Neutrophil (primary cell): ENCODE measurements at regions not wholly inside any gene's neighbourhood (a gene's known extent, or its start where the extent isn't known, plus 50 kb on each side); places are given as distances from the start of the nearest gene placed in this dataset.

Source experiments
- H3K27ac ChIP-seq: fragments of 200-600 bp; sonication (generic); 2 replicates; pipeline ENCODE4 v1.5.1; 2016; ENCODE audit warnings: mild to moderate bottlenecking, moderate library complexity
- H3K27me3 ChIP-seq: fragments of 200-600 bp; sonication (generic); 2 replicates; pipeline ENCODE4 v1.6.0; 2016; ENCODE audit warnings: mild to moderate bottlenecking
- H3K36me3 ChIP-seq: fragments of 200-600 bp; sonication (generic); 2 replicates; pipeline ENCODE4 v1.5.1; 2017
- H3K4me1 ChIP-seq, 2 experiments: fragments of 200-600 bp in 1 of 2; sonication (generic) in 1 of 2; 1 replicate in 1 of 2; 2 replicates in 1 of 2; pipeline versions ENCODE4 v1.5.1 to v1.6.1; 2013 to 2016; ENCODE audit warnings: low read depth in 1 of 2, low read length in 1 of 2, mild to moderate bottlenecking in 1 of 2, moderate library complexity in 1 of 2; ENCODE audit not compliant: control insufficient read depth in 1 of 2, insufficient read depth in 1 of 2
- H3K4me3 ChIP-seq, 2 experiments: fragments of 200-600 bp in 1 of 2; sonication (generic) in 1 of 2; 1 replicate in 1 of 2; 2 replicates in 1 of 2; pipeline ENCODE4 v1.5.1; 2013 to 2016; ENCODE audit warnings: low read depth in 1 of 2, low read length in 1 of 2, mild to moderate bottlenecking in 1 of 2, moderate library complexity in 1 of 2
- H3K9me3 ChIP-seq: fragments of 200-600 bp; sonication (generic); 2 replicates; pipeline ENCODE4 v1.5.1; 2016
- TF ChIP-seq, protein P1 (sequence below): fragments of 200-600 bp; sonication (generic); IDR thresholded peaks from 2 replicates; pipeline ENCODE4 v1.5.1; 2016; ENCODE audit warnings: antibody characterized with exemption

DNA sequence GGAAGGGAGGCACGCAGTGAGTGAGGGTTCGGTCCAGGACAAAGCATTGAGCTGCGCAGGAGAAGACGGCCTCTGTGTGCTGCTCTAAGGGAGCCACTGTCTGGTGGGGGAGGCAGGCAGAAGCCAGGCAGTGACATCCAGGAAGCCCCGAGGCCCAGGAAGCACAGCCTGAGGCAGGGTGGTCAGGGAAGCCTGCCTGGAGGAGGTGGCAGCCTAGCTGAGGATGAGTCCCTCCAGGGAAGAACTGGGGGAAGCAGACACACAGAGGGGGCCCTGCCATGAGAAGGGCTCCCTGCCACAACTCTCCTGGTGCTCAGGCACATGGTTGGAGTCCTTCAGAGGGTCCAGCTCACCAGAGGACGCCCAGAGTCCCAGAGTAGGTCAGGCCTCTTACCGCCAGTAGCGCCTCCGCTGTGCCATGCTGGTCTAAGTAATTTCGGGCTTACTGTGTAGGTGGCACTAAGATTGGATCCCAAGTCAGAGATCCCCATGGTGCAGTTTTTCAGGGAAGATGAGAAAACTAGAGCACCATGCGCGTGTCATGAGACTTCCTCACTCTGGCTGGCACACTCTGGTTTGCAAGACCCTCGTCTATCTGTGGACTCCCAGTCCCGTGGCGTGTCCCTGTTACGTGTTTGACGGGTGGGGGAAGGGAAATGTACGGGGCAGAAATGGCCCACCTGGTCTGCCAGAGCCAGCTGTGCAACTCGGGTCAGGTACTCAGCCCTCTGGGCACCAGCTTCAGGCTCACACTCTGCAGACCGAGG lies 887.2 kb downstream of the BRD1 start:
- TF ChIP-seq, protein P1, sequence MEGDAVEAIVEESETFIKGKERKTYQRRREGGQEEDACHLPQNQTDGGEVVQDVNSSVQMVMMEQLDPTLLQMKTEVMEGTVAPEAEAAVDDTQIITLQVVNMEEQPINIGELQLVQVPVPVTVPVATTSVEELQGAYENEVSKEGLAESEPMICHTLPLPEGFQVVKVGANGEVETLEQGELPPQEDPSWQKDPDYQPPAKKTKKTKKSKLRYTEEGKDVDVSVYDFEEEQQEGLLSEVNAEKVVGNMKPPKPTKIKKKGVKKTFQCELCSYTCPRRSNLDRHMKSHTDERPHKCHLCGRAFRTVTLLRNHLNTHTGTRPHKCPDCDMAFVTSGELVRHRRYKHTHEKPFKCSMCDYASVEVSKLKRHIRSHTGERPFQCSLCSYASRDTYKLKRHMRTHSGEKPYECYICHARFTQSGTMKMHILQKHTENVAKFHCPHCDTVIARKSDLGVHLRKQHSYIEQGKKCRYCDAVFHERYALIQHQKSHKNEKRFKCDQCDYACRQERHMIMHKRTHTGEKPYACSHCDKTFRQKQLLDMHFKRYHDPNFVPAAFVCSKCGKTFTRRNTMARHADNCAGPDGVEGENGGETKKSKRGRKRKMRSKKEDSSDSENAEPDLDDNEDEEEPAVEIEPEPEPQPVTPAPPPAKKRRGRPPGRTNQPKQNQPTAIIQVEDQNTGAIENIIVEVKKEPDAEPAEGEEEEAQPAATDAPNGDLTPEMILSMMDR = no peak
- H3K9me3 ChIP-seq = no peaks in the 10 kb centered on the region
- no peak overlapping the region for H3K4me3 ChIP-seq
- H3K27me3 ChIP-seq = no peaks in the 10 kb centered on the region
- no peaks in the 10 kb centered on the region for H3K36me3 ChIP-seq
- no peak overlapping the region for H3K27ac ChIP-seq
- no peaks in the 10 kb centered on the region for H3K4me1 ChIP-seq

DNA sequence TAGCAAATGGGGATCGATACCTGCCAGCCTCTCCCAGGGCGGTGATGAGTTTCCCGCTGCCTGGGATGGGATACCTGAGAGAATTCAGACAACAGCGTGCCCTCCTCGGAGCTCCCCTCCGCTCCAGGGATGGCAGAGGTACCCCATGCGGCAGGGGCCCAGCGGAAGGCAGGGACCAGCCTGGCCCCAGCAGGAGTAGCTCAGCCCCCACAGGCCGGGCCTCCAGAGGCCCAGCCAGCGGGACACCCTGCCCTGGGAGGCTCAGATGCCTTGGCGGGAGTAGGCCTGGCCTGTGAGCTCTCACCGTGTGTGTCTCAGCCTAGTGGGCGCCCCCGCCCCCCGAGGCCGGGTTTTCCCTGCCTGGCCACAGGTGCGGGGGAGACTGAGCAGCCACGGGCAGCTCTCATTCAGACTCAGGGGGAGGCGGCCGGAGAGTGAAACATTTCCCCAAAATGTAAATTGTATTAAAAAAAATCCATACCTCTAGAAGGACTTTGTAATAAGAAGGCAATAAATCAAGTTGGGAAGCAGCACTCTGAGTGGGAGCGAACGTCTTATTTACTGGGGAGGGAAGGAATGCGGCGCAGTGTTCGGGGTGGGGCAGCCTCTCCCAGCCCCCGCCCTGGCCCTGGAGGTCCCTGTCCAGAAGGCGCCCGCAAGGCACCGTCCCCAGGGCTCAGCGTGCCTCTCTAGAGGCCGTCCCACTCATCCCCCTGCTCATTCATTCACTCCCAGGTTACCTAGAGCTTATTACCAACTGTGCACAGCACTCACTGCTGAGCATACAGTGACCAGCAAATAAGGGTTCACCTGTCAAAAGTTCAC lies 888.0 kb downstream of the BRD1 start:
- H3K4me3 ChIP-seq = no peak overlapping the region
- no peaks in the 10 kb centered on the region for H3K36me3 ChIP-seq
- H3K27ac ChIP-seq = no peak overlapping the region
- no peaks in the 10 kb centered on the region for H3K9me3 ChIP-seq
- TF ChIP-seq, protein P1 = no peak
- no peaks in the 10 kb centered on the region for H3K27me3 ChIP-seq
- H3K4me1 ChIP-seq = no peaks in the 10 kb centered on the region

DNA sequence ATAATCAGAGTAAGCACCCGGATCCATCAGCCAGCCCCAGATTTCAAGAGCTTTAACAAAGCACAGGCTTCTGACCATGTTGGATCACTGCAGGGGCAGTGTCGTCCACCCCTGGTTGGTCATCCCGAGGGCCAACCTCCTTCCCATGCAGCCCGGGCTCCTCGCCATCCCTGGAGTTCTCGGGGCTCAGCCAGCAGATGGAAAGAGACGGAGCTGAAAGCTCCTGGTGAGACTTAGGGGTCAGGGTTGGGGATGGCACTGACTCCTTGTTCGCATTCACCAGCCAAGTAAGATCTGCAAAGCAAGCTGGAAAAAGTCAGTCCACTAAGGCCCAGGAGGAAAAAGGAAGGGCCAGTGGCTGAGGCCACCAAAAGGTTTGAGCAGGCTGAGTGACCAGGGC lies 888.9 kb downstream of the BRD1 start:
- H3K27me3 ChIP-seq = no peaks in the 10 kb centered on the region
- TF ChIP-seq, protein P1 = no peak
- H3K9me3 ChIP-seq = no peaks in the 10 kb centered on the region
- no peak overlapping the region for H3K4me3 ChIP-seq
- no peaks in the 10 kb centered on the region for H3K4me1 ChIP-seq
- H3K36me3 ChIP-seq = no peaks in the 10 kb centered on the region
- H3K27ac ChIP-seq = no peak overlapping the region

DNA sequence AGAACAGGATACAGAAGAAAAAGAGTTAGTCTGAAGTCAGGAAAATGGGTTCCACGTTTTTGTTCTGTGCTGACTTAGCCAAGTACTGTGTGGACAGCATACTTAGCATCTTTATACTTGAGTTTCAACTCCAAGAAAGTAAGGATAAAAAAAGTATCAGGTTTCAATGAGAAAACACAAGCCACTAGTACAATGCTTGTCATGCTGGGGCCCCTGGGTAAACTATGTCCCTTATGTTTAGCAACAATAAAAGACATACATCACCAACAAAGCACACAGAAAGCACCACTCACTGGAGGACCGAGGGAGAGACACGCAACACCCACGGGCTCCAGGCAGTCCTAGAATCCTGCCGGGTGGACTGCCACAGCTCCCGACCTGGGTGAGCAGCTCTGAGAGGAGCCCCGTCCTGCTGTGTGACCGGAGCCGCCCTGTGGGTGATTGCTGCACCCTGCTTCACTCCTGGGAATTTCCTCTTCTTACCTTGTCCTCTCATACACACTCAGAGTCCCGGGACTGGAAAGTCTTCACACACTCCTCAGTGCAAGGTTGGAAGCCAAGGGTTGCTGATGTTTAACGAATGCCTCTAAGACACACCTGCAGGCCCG lies 890.5 kb downstream of the BRD1 start:
- Histone ChIP-seq H3K4me1 (no peaks in the 10 kb centered on the region), H3K9me3 (no peaks in the 10 kb centered on the region), H3K27me3 (no peaks in the 10 kb centered on the region), H3K4me3 (no peak overlapping the region), H3K36me3 (no peaks in the 10 kb centered on the region), H3K27ac (no peak overlapping the region)
- TF ChIP-seq, protein P1 = no peak

- TF ChIP-seq, protein P1 = no peak
- Histone ChIP-seq H3K27ac (no peak overlapping the region), H3K36me3 (no peaks in the 10 kb centered on the region), H3K4me3 (no peak overlapping the region), H3K9me3 (no peaks in the 10 kb centered on the region), H3K4me1 (no peaks in the 10 kb centered on the region), H3K27me3 (no peaks in the 10 kb centered on the region)
Measured at GRCh38 chr22:48936391-48936790, 891.3 kb downstream of the BRD1 start.
